ENCODE measurements at regions not wholly inside any gene's neighbourhood (a gene's known extent, or its start where the extent isn't known, plus 50 kb on each side); places are given as distances from the start of the nearest gene placed in this dataset.
A peak's percentile ranks its signal among the peaks of the same experiment; 100 is the strongest.

GRCh38 chr5:166695326-166695725 lies 1596.1 kb upstream of the WWC1 start:
- peaks cover 6% of the 10 kb centered on the region for H3K4me1 ChIP-seq (ENCODE audit: low read depth)
- H3K27ac ChIP-seq, result no peak overlapping the region
- DNase-seq (ENCODE audit: low read depth in 1 of 2, low spot score in 1 of 2), result peak in 1 of 2 donors; percentile 76
- H3K4me3 ChIP-seq, result no peak overlapping the region
- H3K9me3 ChIP-seq (ENCODE audit: low read depth), result no peaks in the 10 kb centered on the region
- no peaks in the 10 kb centered on the region for H3K36me3 ChIP-seq
- no peak for TF ChIP-seq CTCF (IDR thresholded peaks at IDR 0.05; ENCODE audit: low read depth, low read length)
- no peaks in the 10 kb centered on the region for H3K27me3 ChIP-seq

- no peaks in the 10 kb centered on the region for H3K9me3 ChIP-seq (ENCODE audit: low read depth)
- no peak for DNase-seq (ENCODE audit: low read depth in 1 of 2, low spot score in 1 of 2)
- H3K4me1 ChIP-seq (ENCODE audit: low read depth), result peaks cover 26% of the 10 kb centered on the region
- no peak overlapping the region for H3K4me3 ChIP-seq
- no peak overlapping the region for H3K27ac ChIP-seq
- no peak for TF ChIP-seq CTCF (IDR thresholded peaks at IDR 0.05; ENCODE audit: low read depth, low read length)
- no peaks in the 10 kb centered on the region for H3K36me3 ChIP-seq
- no peaks in the 10 kb centered on the region for H3K27me3 ChIP-seq
These were observed 1583.2 kb upstream of the WWC1 start for GRCh38 chr5:166708291-166708690.

- Histone ChIP-seq H3K36me3 (no peaks in the 10 kb centered on the region), H3K9me3 (ENCODE audit: low read depth) (no peaks in the 10 kb centered on the region), H3K4me1 (ENCODE audit: low read depth) (peaks cover 26% of the 10 kb centered on the region), H3K27me3 (no peaks in the 10 kb centered on the region), H3K4me3 (no peak overlapping the region), H3K27ac (peak overlapping the region; percentile 37)
- TF ChIP-seq CTCF (IDR thresholded peaks at IDR 0.05; ENCODE audit: low read depth, low read length), result no peak
- DNase-seq (ENCODE audit: low read depth in 1 of 2, low spot score in 1 of 2), result no peak
These were observed 1581.8 kb upstream of the WWC1 start for GRCh38 chr5:166709691-166710090.

GRCh38 chr5:166710271-166710670 lies 1581.2 kb upstream of the WWC1 start:
- Histone ChIP-seq H3K9me3 (ENCODE audit: low read depth) (no peaks in the 10 kb centered on the region), H3K27me3 (no peaks in the 10 kb centered on the region), H3K36me3 (no peaks in the 10 kb centered on the region), H3K4me3 (no peak overlapping the region), H3K27ac (peak overlapping the region; percentile 37), H3K4me1 (ENCODE audit: low read depth) (peaks cover 26% of the 10 kb centered on the region)
- DNase-seq (ENCODE audit: low read depth in 1 of 2, low spot score in 1 of 2), result peak in 1 of 2 donors; percentile 52
- no peak for TF ChIP-seq CTCF (IDR thresholded peaks at IDR 0.05; ENCODE audit: low read depth, low read length)

- Histone ChIP-seq H3K27me3 (no peaks in the 10 kb centered on the region), H3K36me3 (no peaks in the 10 kb centered on the region), H3K27ac (peak overlapping the region; percentile 82), H3K4me1 (ENCODE audit: low read depth) (peaks cover 26% of the 10 kb centered on the region), H3K9me3 (ENCODE audit: low read depth) (no peaks in the 10 kb centered on the region), H3K4me3 (no peak overlapping the region)
- no peak for DNase-seq (ENCODE audit: low read depth in 1 of 2, low spot score in 1 of 2)
- TF ChIP-seq CTCF (IDR thresholded peaks at IDR 0.05; ENCODE audit: low read depth, low read length), result no peak
These were observed 1578.8 kb upstream of the WWC1 start for GRCh38 chr5:166712447-166713185.

All from cardiac muscle cell (in vitro differentiated cells and primary cell).